GM19023 (cell line): ENCODE measurements at regions not wholly inside any gene's neighbourhood (a gene's known extent, or its start where the extent isn't known, plus 50 kb on each side); places are given as distances from the start of the nearest gene placed in this dataset.

Experiments used
- ATAC-seq: cut with Tn5 transposase; IDR thresholded peaks from one replicate; pipeline ENCODE4 v1.9.1; 2021; ENCODE audit warnings: mild to moderate bottlenecking, moderate library complexity; ENCODE audit not compliant: unreplicated experiment

- no peak for ATAC-seq
These were observed 88.6 kb downstream of the B3GNT2 start for GRCh38 chr2:62284471-62284870.

- ATAC-seq = no peak
These were observed 87.2 kb downstream of the B3GNT2 start for GRCh38 chr2:62283147-62283546.

- ATAC-seq = no peak
These were observed 85.7 kb downstream of the B3GNT2 start for GRCh38 chr2:62281663-62282062.

GRCh38 chr2:62277688-62278087 lies 81.8 kb downstream of the B3GNT2 start:
- ATAC-seq = no peak
